Right lobe of liver (tissue), 4 donors: ENCODE measurements at regions not wholly inside any gene's neighbourhood (a gene's known extent, or its start where the extent isn't known, plus 50 kb on each side); places are given as distances from the start of the nearest gene placed in this dataset.

Experiments used
- POLR2A ChIP-seq: fragments of 450-650 bp; IDR thresholded peaks from one replicate; pipeline ENCODE4 v1.6.1; 2017; ENCODE audit warnings: antibody characterized with exemption, mild to moderate bottlenecking
- TF ChIP-seq, protein P1 (sequence below), 4 donors: fragments of 200-600 bp in 3 of 4; fragments of 450-650 bp in 1 of 4; IDR thresholded peaks; one replicate each; pipeline versions ENCODE4 v1.5.1 to v1.8.0; 2016 to 2022; ENCODE audit warnings: antibody characterized with exemption in 4 of 4, mild to moderate bottlenecking in 2 of 4
- donor health status: DM: no; HTN: no; CAD: no.
- donor health status: DM: no; HTN: no; CAD: no.
- donor health status: DM: no; HTN: yes; CAD: no.

DNA sequence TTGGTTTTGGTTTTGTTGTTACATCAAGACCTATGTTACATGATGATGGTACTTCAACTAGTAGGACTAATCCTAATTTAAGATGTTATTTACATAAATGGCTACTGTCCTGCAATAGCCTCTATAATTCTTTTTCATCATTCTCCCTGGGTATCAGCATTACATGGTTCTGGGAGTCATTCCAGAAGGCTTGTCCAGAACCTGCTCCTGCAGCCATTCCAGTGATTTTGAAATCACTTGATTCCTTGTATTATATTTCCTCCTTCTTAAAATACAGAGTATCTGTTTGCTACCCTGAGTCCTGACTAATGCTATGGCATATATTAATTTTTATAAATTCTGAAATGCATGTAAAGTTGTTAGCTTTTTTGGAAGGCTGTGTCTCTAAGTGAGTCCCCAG lies 400.5 kb upstream of the MEIS1 start:
- no peak for TF ChIP-seq POLR2A
- TF ChIP-seq, protein P1, sequence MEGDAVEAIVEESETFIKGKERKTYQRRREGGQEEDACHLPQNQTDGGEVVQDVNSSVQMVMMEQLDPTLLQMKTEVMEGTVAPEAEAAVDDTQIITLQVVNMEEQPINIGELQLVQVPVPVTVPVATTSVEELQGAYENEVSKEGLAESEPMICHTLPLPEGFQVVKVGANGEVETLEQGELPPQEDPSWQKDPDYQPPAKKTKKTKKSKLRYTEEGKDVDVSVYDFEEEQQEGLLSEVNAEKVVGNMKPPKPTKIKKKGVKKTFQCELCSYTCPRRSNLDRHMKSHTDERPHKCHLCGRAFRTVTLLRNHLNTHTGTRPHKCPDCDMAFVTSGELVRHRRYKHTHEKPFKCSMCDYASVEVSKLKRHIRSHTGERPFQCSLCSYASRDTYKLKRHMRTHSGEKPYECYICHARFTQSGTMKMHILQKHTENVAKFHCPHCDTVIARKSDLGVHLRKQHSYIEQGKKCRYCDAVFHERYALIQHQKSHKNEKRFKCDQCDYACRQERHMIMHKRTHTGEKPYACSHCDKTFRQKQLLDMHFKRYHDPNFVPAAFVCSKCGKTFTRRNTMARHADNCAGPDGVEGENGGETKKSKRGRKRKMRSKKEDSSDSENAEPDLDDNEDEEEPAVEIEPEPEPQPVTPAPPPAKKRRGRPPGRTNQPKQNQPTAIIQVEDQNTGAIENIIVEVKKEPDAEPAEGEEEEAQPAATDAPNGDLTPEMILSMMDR (IDR thresholded peaks at IDR 0.05) = no peak
